Hepatocyte (in vitro differentiated cells): ENCODE measurements at regions not wholly inside any gene's neighbourhood (a gene's known extent, or its start where the extent isn't known, plus 50 kb on each side); places are given as distances from the start of the nearest gene placed in this dataset.

ENCODE experiments used
- EZH2 ChIP-seq: fragments of 200-600 bp; sonication (generic); IDR thresholded peaks from 2 replicates; pipeline ENCODE4 v1.6.1; 2016; ENCODE audit warnings: antibody characterized with exemption, mild to moderate bottlenecking, borderline replicate concordance
- EZH2phosphoT487 ChIP-seq: fragments of 200-600 bp; sonication (generic); IDR thresholded peaks from one replicate; pipeline ENCODE4 v1.6.1; 2018; ENCODE audit warnings: antibody characterized with exemption, mild to moderate bottlenecking, low read depth, moderate library complexity; ENCODE audit not compliant: unreplicated experiment, severe bottlenecking
- TF ChIP-seq, protein P1 (sequence below): fragments of 200-600 bp; sonication (generic); IDR thresholded peaks from 2 replicates; pipeline ENCODE4 v1.5.1; 2016; ENCODE audit warnings: antibody characterized with exemption, mild to moderate bottlenecking; ENCODE audit not compliant: poor library complexity

GRCh38 chr9:94472806-94473360 is 82.0 kb upstream of the PCAT7 start:
- TF ChIP-seq, protein P1, sequence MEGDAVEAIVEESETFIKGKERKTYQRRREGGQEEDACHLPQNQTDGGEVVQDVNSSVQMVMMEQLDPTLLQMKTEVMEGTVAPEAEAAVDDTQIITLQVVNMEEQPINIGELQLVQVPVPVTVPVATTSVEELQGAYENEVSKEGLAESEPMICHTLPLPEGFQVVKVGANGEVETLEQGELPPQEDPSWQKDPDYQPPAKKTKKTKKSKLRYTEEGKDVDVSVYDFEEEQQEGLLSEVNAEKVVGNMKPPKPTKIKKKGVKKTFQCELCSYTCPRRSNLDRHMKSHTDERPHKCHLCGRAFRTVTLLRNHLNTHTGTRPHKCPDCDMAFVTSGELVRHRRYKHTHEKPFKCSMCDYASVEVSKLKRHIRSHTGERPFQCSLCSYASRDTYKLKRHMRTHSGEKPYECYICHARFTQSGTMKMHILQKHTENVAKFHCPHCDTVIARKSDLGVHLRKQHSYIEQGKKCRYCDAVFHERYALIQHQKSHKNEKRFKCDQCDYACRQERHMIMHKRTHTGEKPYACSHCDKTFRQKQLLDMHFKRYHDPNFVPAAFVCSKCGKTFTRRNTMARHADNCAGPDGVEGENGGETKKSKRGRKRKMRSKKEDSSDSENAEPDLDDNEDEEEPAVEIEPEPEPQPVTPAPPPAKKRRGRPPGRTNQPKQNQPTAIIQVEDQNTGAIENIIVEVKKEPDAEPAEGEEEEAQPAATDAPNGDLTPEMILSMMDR: no peak
- no peak for TF ChIP-seq EZH2phosphoT487
- TF ChIP-seq EZH2: no peak
